PFSK-1 (cell line): ENCODE measurements at regions not wholly inside any gene's neighbourhood (a gene's known extent, or its start where the extent isn't known, plus 50 kb on each side); places are given as distances from the start of the nearest gene placed in this dataset.

Source experiments
- FOXP2 ChIP-seq: optimal IDR thresholded peaks from 2 replicates; pipeline ENCODE3; 2011; ENCODE audit warnings: borderline replicate concordance, control low read depth, inconsistent platforms; ENCODE audit not compliant: insufficient read depth; ENCODE audit errors: extremely low read length, extremely low read depth
- POLR2AphosphoS5 ChIP-seq: IDR thresholded peaks from 2 replicates; pipeline ENCODE4 v1.6.1; 2012; ENCODE audit warnings: low read depth, mild to moderate bottlenecking, control low read depth, low read length, moderate library complexity
- REST ChIP-seq, 2 experiments: IDR thresholded peaks; 2 replicates each; pipeline versions ENCODE4 v1.6.1 to v1.8.0; 2011 to 2012; ENCODE audit warnings: low read depth in 2 of 2, low read length in 2 of 2, control low read depth in 1 of 2, inconsistent platforms in 1 of 2, mild to moderate bottlenecking in 1 of 2, moderate library complexity in 1 of 2; ENCODE audit not compliant: insufficient read depth in 1 of 2
- SIN3A ChIP-seq: IDR thresholded peaks from 2 replicates; pipeline ENCODE4 v1.6.1; 2012; ENCODE audit warnings: mild to moderate bottlenecking, low read length, moderate library complexity, borderline replicate concordance; ENCODE audit not compliant: insufficient read depth
- TAF1 ChIP-seq: IDR thresholded peaks from 2 replicates; pipeline ENCODE4 v1.6.1; 2012; ENCODE audit warnings: low read length, control low read depth, borderline replicate concordance; ENCODE audit not compliant: insufficient read depth

- TF ChIP-seq TAF1, result no peak
- TF ChIP-seq POLR2AphosphoS5, result no peak
- no peak for TF ChIP-seq SIN3A
- no peak for TF ChIP-seq FOXP2
- TF ChIP-seq REST (IDR thresholded peaks at IDR 0.05; ENCODE audit: insufficient read depth in 1 of 2, low read depth in 2 of 2, low read length in 2 of 2), result no peak
Measured at GRCh38 chr10:121270906-121271305, 327.3 kb downstream of the FGFR2 start.

DNA sequence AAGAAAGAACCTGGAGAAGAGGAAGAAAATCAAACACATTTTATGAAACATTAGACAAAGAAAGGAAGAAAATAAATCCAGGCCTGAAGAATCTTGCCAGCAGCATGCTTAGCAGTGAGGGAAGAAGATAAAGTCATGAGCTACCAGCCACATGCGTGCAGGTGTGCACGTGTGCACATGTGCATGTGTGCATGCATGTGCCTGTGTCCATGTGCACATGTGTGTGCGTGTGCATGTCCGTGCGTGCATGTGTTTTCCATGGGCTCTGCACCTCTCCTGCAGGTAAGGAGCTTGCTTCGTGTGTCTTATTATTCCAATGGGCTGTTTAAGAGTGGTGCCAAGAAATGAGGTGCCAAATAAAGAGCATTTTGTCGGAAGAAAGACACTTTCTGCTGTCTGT is 322.2 kb downstream of the FGFR2 start:
- no peak for TF ChIP-seq TAF1

DNA sequence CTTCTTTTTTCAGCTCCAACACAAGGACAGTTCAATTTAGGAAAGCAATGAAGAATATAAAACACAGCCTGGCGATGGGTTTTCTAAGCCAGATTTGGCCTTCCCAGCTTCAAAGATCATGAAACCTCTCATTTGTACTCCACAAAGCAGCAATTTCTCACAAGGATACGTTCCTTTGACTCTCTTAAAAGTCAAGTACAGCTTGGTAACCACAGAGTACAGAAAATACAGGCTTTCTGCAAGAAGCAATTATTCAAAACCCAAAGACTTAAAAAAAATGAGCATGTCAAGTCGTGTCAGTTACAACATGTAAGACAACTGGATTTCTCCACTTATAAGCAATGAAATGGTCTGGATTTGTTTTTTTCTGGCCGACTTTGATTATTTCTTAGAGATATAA is 321.4 kb downstream of the FGFR2 start:
- no peak for TF ChIP-seq FOXP2
- no peak for TF ChIP-seq SIN3A
- no peak for TF ChIP-seq TAF1
- TF ChIP-seq POLR2AphosphoS5, result no peak

DNA sequence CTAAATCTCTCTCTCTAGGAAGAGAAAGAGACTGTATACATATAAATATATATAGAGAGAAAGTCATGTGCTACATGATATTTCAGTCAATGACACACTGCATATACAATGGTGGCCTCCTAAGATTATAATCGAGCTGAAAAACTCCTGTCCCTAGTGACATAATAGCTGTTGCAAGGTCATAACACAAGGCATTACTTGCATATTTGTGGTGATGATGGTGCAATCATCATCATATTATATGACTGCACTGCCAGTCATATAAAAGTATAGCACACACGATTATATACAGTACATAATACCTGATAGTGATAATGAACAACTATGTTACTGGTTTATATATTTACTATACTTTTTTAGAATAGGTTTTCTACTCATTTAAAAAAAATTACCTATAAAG is 316.7 kb downstream of the FGFR2 start:
- TF ChIP-seq FOXP2 (no peak), REST (IDR thresholded peaks at IDR 0.05; ENCODE audit: insufficient read depth in 1 of 2, low read depth in 2 of 2, low read length in 2 of 2) (no peak), SIN3A (no peak), TAF1 (no peak), POLR2AphosphoS5 (no peak)

DNA sequence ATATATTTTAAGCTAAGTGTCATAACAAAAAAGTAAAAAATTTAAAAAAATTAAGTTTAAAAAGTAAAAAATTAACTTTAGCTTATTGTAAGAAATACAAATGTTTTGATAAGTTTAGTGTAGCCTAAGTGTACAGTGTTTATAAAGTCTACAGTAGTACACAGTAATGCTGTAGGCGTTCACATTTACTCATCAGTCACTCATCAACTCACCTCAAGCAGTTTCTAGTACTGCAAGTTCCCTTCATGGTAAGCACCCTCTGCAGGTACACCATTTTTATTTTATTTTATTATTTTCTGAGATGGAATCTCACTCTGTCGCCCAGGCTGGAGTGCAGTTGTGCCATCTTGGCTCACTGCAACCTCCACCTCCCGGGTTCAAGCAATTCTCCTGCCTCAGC is 316.0 kb downstream of the FGFR2 start:
- TF ChIP-seq FOXP2 (no peak), POLR2AphosphoS5 (no peak), SIN3A (no peak), REST (IDR thresholded peaks at IDR 0.05; ENCODE audit: insufficient read depth in 1 of 2, low read depth in 2 of 2, low read length in 2 of 2) (no peak), TAF1 (no peak)

DNA sequence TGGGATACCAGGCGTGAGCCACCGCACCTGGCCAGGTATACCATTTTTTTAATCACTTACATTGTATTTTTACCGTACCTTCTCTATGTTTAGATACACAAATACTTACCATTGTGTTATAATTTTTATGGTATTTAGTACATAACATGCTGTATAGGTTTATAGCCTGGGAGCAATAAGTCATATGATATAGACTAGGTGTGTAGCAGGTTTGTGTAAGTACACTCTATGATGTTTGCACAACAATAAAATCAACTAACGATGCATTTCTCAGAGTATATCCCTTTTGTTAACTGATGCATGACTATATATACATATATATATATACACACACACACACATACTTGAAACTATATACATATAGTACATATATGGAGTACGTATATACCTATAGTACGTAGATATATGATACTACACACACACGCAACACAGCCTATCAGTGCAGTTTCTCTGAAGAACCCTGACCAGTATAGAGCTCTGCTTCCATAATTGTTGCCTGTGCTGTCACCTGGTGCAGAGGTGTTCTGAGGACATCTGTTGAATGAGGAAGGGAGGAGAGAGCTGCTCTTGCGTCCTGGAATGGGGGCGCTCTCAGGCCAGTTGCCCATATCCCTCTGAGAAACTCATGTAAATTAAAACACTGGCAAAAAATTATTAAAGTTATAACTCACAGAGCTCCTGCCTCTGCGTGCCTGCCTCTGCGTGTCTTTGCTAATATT is 315.3 kb downstream of the FGFR2 start:
- no peak for TF ChIP-seq POLR2AphosphoS5
- no peak for TF ChIP-seq TAF1
- TF ChIP-seq FOXP2, result no peak
- no peak for TF ChIP-seq SIN3A
- TF ChIP-seq REST (IDR thresholded peaks at IDR 0.05; ENCODE audit: insufficient read depth in 1 of 2, low read depth in 2 of 2, low read length in 2 of 2), result no peak
